Astrocyte (in vitro differentiated cells and primary cell): ENCODE measurements at regions not wholly inside any gene's neighbourhood (a gene's known extent, or its start where the extent isn't known, plus 50 kb on each side); places are given as distances from the start of the nearest gene placed in this dataset.

Source experiments
- DNase-seq: peaks from one replicate; pipeline ENCODE4 v3.0.0-alpha.2; 2010; ENCODE audit warnings: low read depth
- FAIRE-seq: peaks from 2 replicates; lab custom pipeline; 2011; peaks lifted over from hg19 to GRCh38; lab: Jason Lieb, UNC
- H2AFZ ChIP-seq: 2 replicates; pipeline ENCODE4 v1.6.0; 2012; ENCODE audit warnings: low read depth, low read length, inconsistent platforms
- H3K27ac ChIP-seq: 2 replicates; pipeline ENCODE4 v1.5.1; 2011; ENCODE audit warnings: low read depth, low read length, inconsistent platforms
- H3K27me3 ChIP-seq: 2 replicates; pipeline ENCODE4 v1.6.0; 2011; ENCODE audit warnings: low read length, inconsistent platforms; ENCODE audit not compliant: insufficient read depth
- H3K36me3 ChIP-seq: 2 replicates; pipeline ENCODE4 v1.5.1; 2011; ENCODE audit warnings: low read length, inconsistent platforms; ENCODE audit not compliant: insufficient read depth
- H3K4me1 ChIP-seq: 2 replicates; pipeline ENCODE4 v1.5.1; 2011; ENCODE audit warnings: low read length, inconsistent platforms; ENCODE audit not compliant: insufficient read depth
- H3K4me2 ChIP-seq: 2 replicates; pipeline ENCODE4 v1.6.0; 2012; ENCODE audit warnings: low read length, inconsistent platforms
- H3K4me3 ChIP-seq: 2 replicates; pipeline ENCODE4 v1.5.1; 2011; ENCODE audit warnings: low read depth, mild to moderate bottlenecking, low read length, inconsistent platforms; ENCODE audit not compliant: insufficient read depth
- H3K79me2 ChIP-seq: 2 replicates; pipeline ENCODE4 v1.6.0; 2012; ENCODE audit warnings: mild to moderate bottlenecking, low read length, inconsistent platforms; ENCODE audit not compliant: insufficient read depth
- H3K9ac ChIP-seq: 2 replicates; pipeline ENCODE4 v1.6.0; 2012; ENCODE audit warnings: mild to moderate bottlenecking, low read length, inconsistent platforms
- H3K9me3 ChIP-seq: 2 replicates; pipeline ENCODE4 v1.5.1; 2012; ENCODE audit warnings: low read depth, mild to moderate bottlenecking, low read length, inconsistent platforms; ENCODE audit not compliant: insufficient read depth
- H4K20me1 ChIP-seq: 2 replicates; pipeline ENCODE4 v1.6.0; 2012; ENCODE audit warnings: low read length, inconsistent platforms; ENCODE audit not compliant: insufficient read depth
- H3K27ac Mint-ChIP-seq: one replicate; pipeline ENCODE4 v1.8.0; 2021; ENCODE audit warnings: mild to moderate bottlenecking, mixed read lengths; ENCODE audit not compliant: unreplicated experiment
- H3K27me3 Mint-ChIP-seq: one replicate; pipeline ENCODE4 v1.8.0; 2021; ENCODE audit warnings: low read depth, mixed read lengths; ENCODE audit not compliant: unreplicated experiment
- H3K36me3 Mint-ChIP-seq: one replicate; pipeline ENCODE4 v1.8.0; 2021; ENCODE audit warnings: low read depth, mixed read lengths; ENCODE audit not compliant: unreplicated experiment
- H3K4me1 Mint-ChIP-seq: one replicate; pipeline ENCODE4 v1.8.0; 2021; ENCODE audit warnings: low read depth, mixed read lengths; ENCODE audit not compliant: unreplicated experiment
- H3K4me3 Mint-ChIP-seq: one replicate; pipeline ENCODE4 v1.8.0; 2021; ENCODE audit warnings: mild to moderate bottlenecking, moderate library complexity, mixed read lengths; ENCODE audit not compliant: unreplicated experiment
- H3K9me3 Mint-ChIP-seq: one replicate; pipeline ENCODE4 v1.8.0; 2021; ENCODE audit warnings: mild to moderate bottlenecking, mixed read lengths; ENCODE audit not compliant: unreplicated experiment
- EZH2 ChIP-seq: IDR thresholded peaks from 2 replicates; pipeline ENCODE4 v1.6.1; 2012; ENCODE audit warnings: mild to moderate bottlenecking, low read length, inconsistent platforms; ENCODE audit not compliant: insufficient read depth
- TF ChIP-seq, protein P1 (sequence below): IDR thresholded peaks from 2 replicates; pipeline ENCODE4 v1.5.1; 2011; ENCODE audit warnings: low read depth, mild to moderate bottlenecking, inconsistent platforms, low read length, moderate library complexity; ENCODE audit not compliant: insufficient read depth

DNA sequence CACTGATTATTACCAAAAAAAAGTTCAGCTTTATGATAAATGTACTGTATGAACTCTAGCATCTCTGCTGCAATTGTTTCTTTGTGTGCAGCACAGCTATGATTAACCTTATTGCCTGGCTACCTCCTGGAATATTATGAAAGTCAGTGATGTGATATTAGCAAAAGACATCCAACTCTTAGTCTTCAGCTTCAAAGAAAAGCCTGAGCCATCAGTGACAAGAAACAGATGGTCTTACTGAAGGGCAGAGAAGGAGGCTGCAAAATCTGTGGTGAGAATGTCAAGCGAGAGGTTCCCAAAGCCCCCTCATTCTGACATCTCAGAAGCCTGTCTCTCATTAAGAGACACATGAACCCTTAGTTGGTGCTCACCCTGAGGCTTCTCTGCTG lies 89.4 kb upstream of the TNFAIP3 start:
- Mint-ChIP-seq H3K27ac (no peak overlapping the region), H3K36me3 (no peaks in the 10 kb centered on the region), H3K4me1 (peaks cover 8% of the 10 kb centered on the region), H3K4me3 (no peak overlapping the region), H3K9me3 (no peaks in the 10 kb centered on the region), H3K27me3 (peaks cover 1% of the 10 kb centered on the region)
- Histone ChIP-seq H3K4me1 (no peaks in the 10 kb centered on the region), H3K27ac (no peak overlapping the region), H3K27me3 (no peaks in the 10 kb centered on the region), H3K9ac (no peak overlapping the region), H3K36me3 (no peaks in the 10 kb centered on the region), H4K20me1 (no peaks in the 10 kb centered on the region), H2AFZ (no peak overlapping the region), H3K79me2 (no peaks in the 10 kb centered on the region), H3K4me3 (no peak overlapping the region), H3K4me2 (no peak overlapping the region), H3K9me3 (no peaks in the 10 kb centered on the region)
- TF ChIP-seq, protein P1, sequence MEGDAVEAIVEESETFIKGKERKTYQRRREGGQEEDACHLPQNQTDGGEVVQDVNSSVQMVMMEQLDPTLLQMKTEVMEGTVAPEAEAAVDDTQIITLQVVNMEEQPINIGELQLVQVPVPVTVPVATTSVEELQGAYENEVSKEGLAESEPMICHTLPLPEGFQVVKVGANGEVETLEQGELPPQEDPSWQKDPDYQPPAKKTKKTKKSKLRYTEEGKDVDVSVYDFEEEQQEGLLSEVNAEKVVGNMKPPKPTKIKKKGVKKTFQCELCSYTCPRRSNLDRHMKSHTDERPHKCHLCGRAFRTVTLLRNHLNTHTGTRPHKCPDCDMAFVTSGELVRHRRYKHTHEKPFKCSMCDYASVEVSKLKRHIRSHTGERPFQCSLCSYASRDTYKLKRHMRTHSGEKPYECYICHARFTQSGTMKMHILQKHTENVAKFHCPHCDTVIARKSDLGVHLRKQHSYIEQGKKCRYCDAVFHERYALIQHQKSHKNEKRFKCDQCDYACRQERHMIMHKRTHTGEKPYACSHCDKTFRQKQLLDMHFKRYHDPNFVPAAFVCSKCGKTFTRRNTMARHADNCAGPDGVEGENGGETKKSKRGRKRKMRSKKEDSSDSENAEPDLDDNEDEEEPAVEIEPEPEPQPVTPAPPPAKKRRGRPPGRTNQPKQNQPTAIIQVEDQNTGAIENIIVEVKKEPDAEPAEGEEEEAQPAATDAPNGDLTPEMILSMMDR, result no peak
- no peak for TF ChIP-seq EZH2
- DNase-seq (no peak), FAIRE-seq (no peak)

DNA sequence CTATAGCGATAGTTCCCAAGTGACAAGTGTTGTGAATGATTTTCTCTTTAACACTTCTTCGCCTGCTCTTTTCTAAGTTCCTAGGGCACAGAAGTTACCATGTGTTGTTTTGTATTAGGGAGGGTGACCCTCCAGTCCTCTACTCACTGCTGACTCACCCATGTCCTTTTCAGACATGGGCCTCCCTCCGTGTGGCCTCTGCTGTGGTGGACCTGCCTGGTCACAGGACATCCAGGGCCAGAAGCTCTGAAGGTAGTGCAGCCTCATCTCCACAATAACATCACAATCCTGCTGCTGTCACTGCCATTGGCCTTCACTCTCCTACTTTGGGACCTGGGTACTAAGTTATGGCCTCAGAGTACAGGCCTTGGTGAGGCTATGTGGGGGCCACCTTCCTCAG lies 87.1 kb upstream of the TNFAIP3 start:
- Histone ChIP-seq H3K27ac (no peak overlapping the region), H3K9me3 (no peaks in the 10 kb centered on the region)
- no peak overlapping the region for H3K27ac Mint-ChIP-seq

DNA sequence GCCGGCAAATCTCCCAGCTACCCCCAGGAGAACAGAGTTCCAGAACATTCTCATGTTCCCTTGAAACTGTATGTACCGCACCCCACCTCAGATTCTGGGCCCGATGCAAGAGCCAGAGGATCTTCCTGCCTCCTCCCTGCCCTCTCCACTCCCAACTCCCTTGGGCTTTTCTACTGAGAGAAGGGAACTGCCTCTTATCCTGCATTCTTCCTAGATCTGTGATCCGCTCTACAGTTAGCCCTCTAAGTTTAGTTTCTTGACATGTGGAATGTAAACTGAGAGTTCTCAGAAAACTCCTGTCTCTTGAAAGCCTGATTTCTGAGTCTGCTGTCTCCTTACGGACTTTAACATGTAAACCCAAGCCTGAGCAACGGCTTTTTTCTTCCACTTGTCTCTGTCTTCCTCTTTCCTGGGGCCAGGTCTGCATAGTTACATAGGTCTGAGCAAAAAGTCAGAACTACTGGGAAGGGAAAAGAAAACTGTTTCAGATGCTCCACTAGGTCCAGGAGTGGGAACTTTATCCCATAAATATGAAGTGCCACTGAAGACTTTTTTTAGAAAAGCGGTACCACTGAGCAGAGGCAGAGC lies 86.5 kb upstream of the TNFAIP3 start:
- FAIRE-seq (no peak), DNase-seq (no peak)
- Mint-ChIP-seq H3K36me3 (no peaks in the 10 kb centered on the region), H3K4me3 (no peak overlapping the region), H3K27ac (no peak overlapping the region), H3K4me1 (peaks cover 8% of the 10 kb centered on the region), H3K9me3 (no peaks in the 10 kb centered on the region), H3K27me3 (peaks cover 1% of the 10 kb centered on the region)
- Histone ChIP-seq H3K4me2 (no peak overlapping the region), H4K20me1 (no peaks in the 10 kb centered on the region), H3K9me3 (no peaks in the 10 kb centered on the region), H3K27me3 (no peaks in the 10 kb centered on the region), H3K27ac (no peak overlapping the region), H3K9ac (no peak overlapping the region), H3K79me2 (no peaks in the 10 kb centered on the region), H2AFZ (no peak overlapping the region), H3K4me3 (no peak overlapping the region), H3K36me3 (no peaks in the 10 kb centered on the region), H3K4me1 (no peaks in the 10 kb centered on the region)
- TF ChIP-seq EZH2, result no peak
- TF ChIP-seq, protein P1, result no peak

More for the DNA sequence above, 87.1 kb upstream of the TNFAIP3 start:
- Mint-ChIP-seq H3K36me3 (no peaks in the 10 kb centered on the region), H3K9me3 (no peaks in the 10 kb centered on the region), H3K4me1 (peaks cover 8% of the 10 kb centered on the region), H3K27me3 (peaks cover 1% of the 10 kb centered on the region), H3K4me3 (no peak overlapping the region)
- no peak for FAIRE-seq
- no peak for DNase-seq
- no peak overlapping the region for H2AFZ ChIP-seq
- H3K27me3 ChIP-seq, result no peaks in the 10 kb centered on the region
- H3K9ac ChIP-seq, result no peak overlapping the region
- H3K36me3 ChIP-seq, result no peaks in the 10 kb centered on the region
- no peak overlapping the region for H3K4me3 ChIP-seq
- TF ChIP-seq, protein P1, result no peak
- no peak for TF ChIP-seq EZH2
- no peaks in the 10 kb centered on the region for H4K20me1 ChIP-seq
- H3K4me2 ChIP-seq, result no peak overlapping the region
- H3K79me2 ChIP-seq, result no peaks in the 10 kb centered on the region
- H3K4me1 ChIP-seq, result no peaks in the 10 kb centered on the region
